ENCODE measurements at regions not wholly inside any gene's neighbourhood (a gene's known extent, or its start where the extent isn't known, plus 50 kb on each side); places are given as distances from the start of the nearest gene placed in this dataset.

DNA sequence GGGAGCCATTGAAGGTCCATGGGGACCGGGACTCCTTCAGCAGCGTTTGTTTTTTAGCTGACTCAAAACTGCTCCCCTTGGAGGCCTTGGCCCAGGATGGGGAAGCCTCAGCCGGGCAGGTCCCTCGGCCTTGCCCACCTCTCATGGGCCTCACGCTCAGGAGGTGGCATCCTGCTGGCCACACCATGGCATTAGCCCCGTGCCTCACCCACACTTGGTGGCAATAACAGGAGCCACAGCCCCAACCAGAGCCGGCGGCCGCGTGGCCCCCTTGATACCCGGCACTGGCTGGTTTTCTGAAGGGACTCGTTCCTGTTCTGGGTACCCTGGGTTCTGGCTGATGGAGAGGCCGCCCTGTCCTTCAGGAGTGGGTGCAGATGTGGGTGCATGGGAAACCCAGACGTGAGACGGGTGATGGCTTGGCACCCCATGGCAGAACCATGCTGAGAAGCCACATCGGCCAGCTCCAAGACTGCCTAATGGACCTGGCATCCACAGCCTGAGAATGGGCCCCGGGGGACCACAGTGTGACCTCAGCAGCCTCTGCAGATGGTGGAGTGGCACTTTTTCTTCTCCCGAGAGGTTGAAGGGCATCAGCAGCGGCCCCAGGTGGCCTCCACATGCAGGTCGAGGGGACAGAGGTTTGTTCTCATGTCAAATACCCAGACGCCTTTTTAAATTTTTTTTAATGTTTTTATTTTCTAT is 49.8 kb upstream of the PPARA start:
- DNase-seq (ENCODE audit: low read depth in 4 of 4, low spot score in 3 of 4) = no peak

All from left renal pelvis (tissue), 4 donors.